H9 (cell line): ENCODE measurements at regions not wholly inside any gene's neighbourhood (a gene's known extent, or its start where the extent isn't known, plus 50 kb on each side); places are given as distances from the start of the nearest gene placed in this dataset.

ENCODE experiments used
- DNase-seq: peaks from one replicate; pipeline ENCODE4 v3.0.0-alpha.2; 2017
- H2AFZ ChIP-seq: one replicate; pipeline ENCODE4 v1.6.1; 2013; ENCODE audit warnings: mild to moderate bottlenecking, low read length, control low read depth, moderate library complexity
- H2AK5ac ChIP-seq: 2 replicates; pipeline ENCODE4 v1.6.1; 2013; ENCODE audit warnings: low read length, control low read depth, mixed read lengths; ENCODE audit not compliant: insufficient read length
- H2BK120ac ChIP-seq: one replicate; pipeline ENCODE4 v1.6.1; 2013; ENCODE audit warnings: low read depth, mild to moderate bottlenecking, low read length, control low read depth, inconsistent platforms; ENCODE audit not compliant: poor library complexity, severe bottlenecking
- H2BK12ac ChIP-seq: 2 replicates; pipeline ENCODE4 v1.6.1; 2013; ENCODE audit warnings: low read length, control low read depth, mixed read lengths, low read depth; ENCODE audit not compliant: insufficient read length
- H2BK15ac ChIP-seq: 2 replicates; pipeline ENCODE4 v1.6.1; 2013; ENCODE audit warnings: low read depth, low read length, control low read depth
- H2BK20ac ChIP-seq: one replicate; pipeline ENCODE4 v1.6.1; 2013; ENCODE audit warnings: low read depth, mild to moderate bottlenecking, low read length, control low read depth, inconsistent platforms; ENCODE audit not compliant: poor library complexity, severe bottlenecking
- H2BK5ac ChIP-seq: 2 replicates; pipeline ENCODE4 v1.6.1; 2013; ENCODE audit warnings: low read length, control low read depth, mixed read lengths; ENCODE audit not compliant: insufficient read length
- H3K14ac ChIP-seq: 2 replicates; pipeline ENCODE4 v1.6.1; 2013; ENCODE audit warnings: low read length, control low read depth; ENCODE audit not compliant: insufficient read depth
- H3K18ac ChIP-seq: 2 replicates; pipeline ENCODE4 v1.6.1; 2013; ENCODE audit warnings: low read depth, mild to moderate bottlenecking, mixed read lengths, low read length, control low read depth; ENCODE audit not compliant: insufficient read length
- H3K23ac ChIP-seq: 2 replicates; pipeline ENCODE4 v1.6.1; 2013; ENCODE audit warnings: low read length, control low read depth, mixed read lengths, low read depth; ENCODE audit not compliant: insufficient read length
- H3K23me2 ChIP-seq: 2 replicates; pipeline ENCODE4 v1.6.1; 2013; ENCODE audit warnings: low read depth, mild to moderate bottlenecking, mixed read lengths, low read length, control low read depth; ENCODE audit not compliant: insufficient read length, poor library complexity, severe bottlenecking
- H3K27ac ChIP-seq: 2 replicates; pipeline ENCODE4 v1.5.1; 2013; ENCODE audit warnings: low read length, control low read depth, mixed read lengths, low read depth; ENCODE audit not compliant: insufficient read length
- H3K27me3 ChIP-seq: 2 replicates; pipeline ENCODE4 v1.6.1; 2013; ENCODE audit warnings: low read length, control low read depth, inconsistent platforms; ENCODE audit not compliant: insufficient read depth
- H3K4ac ChIP-seq: 2 replicates; pipeline ENCODE4 v1.6.1; 2013; ENCODE audit warnings: low read depth, mild to moderate bottlenecking, control low read depth, inconsistent platforms, low read length, moderate library complexity
- H3K4me1 ChIP-seq: 2 replicates; pipeline ENCODE4 v1.6.1; 2013; ENCODE audit warnings: low read length, control low read depth, inconsistent platforms; ENCODE audit not compliant: insufficient read depth
- H3K4me2 ChIP-seq: 2 replicates; pipeline ENCODE4 v1.6.1; 2013; ENCODE audit warnings: low read length, control low read depth, mixed read lengths; ENCODE audit not compliant: insufficient read length, insufficient read depth
- H3K56ac ChIP-seq: 2 replicates; pipeline ENCODE4 v1.6.1; 2013; ENCODE audit warnings: low read depth, mild to moderate bottlenecking, mixed read lengths, low read length, control low read depth; ENCODE audit not compliant: insufficient read length
- H3K79me1 ChIP-seq: 2 replicates; pipeline ENCODE4 v1.6.1; 2013; ENCODE audit warnings: low read depth, mild to moderate bottlenecking, moderate library complexity, low read length, control low read depth, inconsistent platforms; ENCODE audit not compliant: insufficient read depth, poor library complexity, severe bottlenecking
- H3K79me2 ChIP-seq: 2 replicates; pipeline ENCODE4 v1.6.1; 2013; ENCODE audit warnings: low read length, control low read depth, inconsistent platforms; ENCODE audit not compliant: insufficient read depth
- H3K9ac ChIP-seq: 2 replicates; pipeline ENCODE4 v1.6.1; 2013; ENCODE audit warnings: low read length, control low read depth, mixed read lengths; ENCODE audit not compliant: insufficient read length; ENCODE audit errors: extremely low read depth
- H3K9me3 ChIP-seq: one replicate; pipeline ENCODE4 v1.6.1; 2013; ENCODE audit warnings: low read depth, low read length, inconsistent platforms; ENCODE audit not compliant: control insufficient read depth
- H3T11ph ChIP-seq: one replicate; pipeline ENCODE4 v1.6.1; 2013; ENCODE audit warnings: mild to moderate bottlenecking, low read length, control low read depth, inconsistent platforms
- H4K20me1 ChIP-seq: one replicate; pipeline ENCODE4 v1.6.1; 2013; ENCODE audit not compliant: control insufficient read depth, insufficient read length, insufficient read depth
- H4K5ac ChIP-seq: 2 replicates; pipeline ENCODE4 v1.6.1; 2013; ENCODE audit warnings: low read depth, mild to moderate bottlenecking, mixed read lengths, low read length, control low read depth; ENCODE audit not compliant: insufficient read length
- H4K8ac ChIP-seq: replicated peaks from 2 replicates; pipeline ENCODE4 v1.6.1; 2013; ENCODE audit warnings: low read length, control low read depth, mixed read lengths, low read depth; ENCODE audit not compliant: insufficient read length
- H4K91ac ChIP-seq: 2 replicates; pipeline ENCODE4 v1.6.1; 2013; ENCODE audit warnings: low read depth, mild to moderate bottlenecking, moderate library complexity, mixed read lengths, low read length, control low read depth; ENCODE audit not compliant: insufficient read length
- H3K27ac Mint-ChIP-seq, 3 experiments: 2 replicates in 2 of 3; 3 replicates in 1 of 3; pipeline ENCODE4 v1.8.0; 2020 to 2021; ENCODE audit warnings: mixed read lengths in 3 of 3, mild to moderate bottlenecking in 1 of 3, moderate library complexity in 1 of 3
- H3K27me3 Mint-ChIP-seq: 2 replicates; pipeline ENCODE4 v1.8.0; 2021; ENCODE audit warnings: low read depth, mild to moderate bottlenecking, moderate library complexity, mixed read lengths
- H3K36me3 Mint-ChIP-seq, 3 experiments: 2 replicates in 2 of 3; 3 replicates in 1 of 3; pipeline ENCODE4 v1.8.0; 2020 to 2021; ENCODE audit warnings: low read depth in 3 of 3, mixed read lengths in 3 of 3; ENCODE audit not compliant: insufficient read depth in 1 of 3
- H3K4me1 Mint-ChIP-seq, 2 experiments: 2 replicates each; pipeline ENCODE4 v1.8.0; 2020; ENCODE audit warnings: mixed read lengths in 2 of 2
- H3K4me3 Mint-ChIP-seq, 2 experiments: 2 replicates in 1 of 2; 3 replicates in 1 of 2; pipeline ENCODE4 v1.8.0; 2020 to 2021; ENCODE audit warnings: mild to moderate bottlenecking in 2 of 2, mixed read lengths in 2 of 2, moderate library complexity in 1 of 2
- H3K9me3 Mint-ChIP-seq, 2 experiments: 2 replicates in 1 of 2; 3 replicates in 1 of 2; pipeline ENCODE4 v1.8.0; 2020; ENCODE audit warnings: mild to moderate bottlenecking in 2 of 2, mixed read lengths in 2 of 2, moderate library complexity in 1 of 2
- WGBS: extraction: QIAGEN DNeasy Blood & Tissue Kit; methylation state at CpG from one replicate; pipeline ENCODE4 v1.1.7; 2013; ENCODE audit warnings: missing lambda C conversion rate, low lambda C conversion rate, mixed read lengths; ENCODE audit not compliant: insufficient read length; ENCODE audit errors: extremely low coverage; 5-methylcytosine and 5-hydroxymethylcytosine counted together
- TF ChIP-seq, protein P1 (sequence below): fragments of 200-600 bp; sonication (generic); conservative IDR thresholded peaks from 3 replicates; pipeline ENCODE4 v1.8.0; 2021; ENCODE audit warnings: antibody characterized with exemption, mild to moderate bottlenecking

DNA sequence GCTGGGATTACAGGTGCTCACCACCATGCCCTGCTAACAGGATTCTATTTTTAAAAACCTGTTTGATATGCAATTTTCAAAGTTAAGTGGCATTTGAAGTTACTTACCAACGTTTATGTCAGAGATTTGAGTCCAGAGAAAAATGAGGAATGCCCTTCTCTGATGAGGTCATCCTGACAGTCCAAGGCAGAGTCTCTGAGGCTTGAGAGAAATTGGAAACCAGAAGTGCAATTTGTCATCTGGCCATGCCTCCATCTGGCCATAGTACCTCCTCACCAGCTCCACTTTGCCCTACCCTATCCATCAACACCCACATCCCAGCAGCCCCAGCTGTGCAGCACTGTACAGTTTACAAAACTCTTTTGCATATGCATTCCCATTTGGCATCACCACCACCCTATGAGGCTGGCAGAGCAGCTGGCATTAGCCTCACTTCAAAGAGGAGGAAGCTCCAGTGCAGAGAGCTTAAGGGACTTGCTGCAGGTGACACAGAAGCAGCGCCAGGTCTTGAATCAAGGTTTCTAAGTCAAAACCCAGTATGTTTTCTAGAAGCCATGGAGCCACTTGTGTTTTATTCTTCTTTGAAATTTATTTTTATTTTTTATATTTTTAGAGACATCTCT is 54.5 kb upstream of the PDZD8 start:
- Mint-ChIP-seq H3K36me3 (no peaks in the 10 kb centered on the region), H3K27me3 (peaks cover 7% of the 10 kb centered on the region), H3K27ac (no peak overlapping the region), H3K9me3 (no peaks in the 10 kb centered on the region; a peak in 2 of 5 replicates), H3K4me3 (no peak overlapping the region), H3K4me1 (peaks cover 21 to 27% of the 10 kb centered on the region in 2 experiments)
- Histone ChIP-seq H2BK20ac (no peak overlapping the region), H3K9ac (no peak overlapping the region), H2BK120ac (no peak overlapping the region), H3K14ac (no peak overlapping the region), H3K9me3 (no peaks in the 10 kb centered on the region), H3K27ac (no peak overlapping the region), H2BK15ac (no peak overlapping the region), H2BK12ac (no peak overlapping the region), H3K23me2 (no peaks in the 10 kb centered on the region), H2BK5ac (no peak overlapping the region), H3T11ph (no peak overlapping the region), H2AFZ (no peak overlapping the region), H3K4ac (no peak overlapping the region), H4K91ac (no peak overlapping the region), H3K79me1 (no peaks in the 10 kb centered on the region), H3K23ac (no peak overlapping the region), H3K18ac (no peak overlapping the region), H3K4me2 (no peak overlapping the region), H3K27me3 (no peaks in the 10 kb centered on the region), H4K8ac (no peak overlapping the region), H3K79me2 (no peaks in the 10 kb centered on the region), H4K20me1 (no peaks in the 10 kb centered on the region), H4K5ac (no peak overlapping the region), H2AK5ac (no peak overlapping the region), H3K56ac (no peak overlapping the region), H3K4me1 (peaks cover 3% of the 10 kb centered on the region; the same call in 1 of the 2 replicates)
- no peak for DNase-seq
- WGBS, result no CpG with 5 or more reads among the region's 2 CpGs
- TF ChIP-seq, protein P1, sequence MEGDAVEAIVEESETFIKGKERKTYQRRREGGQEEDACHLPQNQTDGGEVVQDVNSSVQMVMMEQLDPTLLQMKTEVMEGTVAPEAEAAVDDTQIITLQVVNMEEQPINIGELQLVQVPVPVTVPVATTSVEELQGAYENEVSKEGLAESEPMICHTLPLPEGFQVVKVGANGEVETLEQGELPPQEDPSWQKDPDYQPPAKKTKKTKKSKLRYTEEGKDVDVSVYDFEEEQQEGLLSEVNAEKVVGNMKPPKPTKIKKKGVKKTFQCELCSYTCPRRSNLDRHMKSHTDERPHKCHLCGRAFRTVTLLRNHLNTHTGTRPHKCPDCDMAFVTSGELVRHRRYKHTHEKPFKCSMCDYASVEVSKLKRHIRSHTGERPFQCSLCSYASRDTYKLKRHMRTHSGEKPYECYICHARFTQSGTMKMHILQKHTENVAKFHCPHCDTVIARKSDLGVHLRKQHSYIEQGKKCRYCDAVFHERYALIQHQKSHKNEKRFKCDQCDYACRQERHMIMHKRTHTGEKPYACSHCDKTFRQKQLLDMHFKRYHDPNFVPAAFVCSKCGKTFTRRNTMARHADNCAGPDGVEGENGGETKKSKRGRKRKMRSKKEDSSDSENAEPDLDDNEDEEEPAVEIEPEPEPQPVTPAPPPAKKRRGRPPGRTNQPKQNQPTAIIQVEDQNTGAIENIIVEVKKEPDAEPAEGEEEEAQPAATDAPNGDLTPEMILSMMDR, result no peak
